ENCODE measurements at regions not wholly inside any gene's neighbourhood (a gene's known extent, or its start where the extent isn't known, plus 50 kb on each side); places are given as distances from the start of the nearest gene placed in this dataset.

GRCh38 chr19:30673336-30673735 is 301.2 kb downstream of the ZNF536 start:
- DNase-seq, result no peak

- no peak for DNase-seq
Measured at GRCh38 chr19:30672926-30673325, 300.7 kb downstream of the ZNF536 start.

- no peak for DNase-seq
Measured at GRCh38 chr19:30671622-30672051, 299.5 kb downstream of the ZNF536 start.

DNA sequence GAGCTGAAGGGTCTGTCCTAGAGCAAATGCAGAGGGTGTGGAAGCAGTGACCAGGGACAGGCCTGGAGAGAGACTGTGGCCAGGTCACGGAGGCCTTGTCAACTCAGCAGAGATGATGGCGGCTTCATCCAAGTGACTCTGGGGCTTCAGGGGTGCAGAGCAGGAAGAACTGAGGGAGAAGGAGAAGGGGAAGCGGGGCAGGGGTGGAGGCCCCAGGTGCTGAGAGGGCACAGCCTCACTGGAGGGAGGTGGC is 299.1 kb downstream of the ZNF536 start:
- DNase-seq, result no peak

DNA sequence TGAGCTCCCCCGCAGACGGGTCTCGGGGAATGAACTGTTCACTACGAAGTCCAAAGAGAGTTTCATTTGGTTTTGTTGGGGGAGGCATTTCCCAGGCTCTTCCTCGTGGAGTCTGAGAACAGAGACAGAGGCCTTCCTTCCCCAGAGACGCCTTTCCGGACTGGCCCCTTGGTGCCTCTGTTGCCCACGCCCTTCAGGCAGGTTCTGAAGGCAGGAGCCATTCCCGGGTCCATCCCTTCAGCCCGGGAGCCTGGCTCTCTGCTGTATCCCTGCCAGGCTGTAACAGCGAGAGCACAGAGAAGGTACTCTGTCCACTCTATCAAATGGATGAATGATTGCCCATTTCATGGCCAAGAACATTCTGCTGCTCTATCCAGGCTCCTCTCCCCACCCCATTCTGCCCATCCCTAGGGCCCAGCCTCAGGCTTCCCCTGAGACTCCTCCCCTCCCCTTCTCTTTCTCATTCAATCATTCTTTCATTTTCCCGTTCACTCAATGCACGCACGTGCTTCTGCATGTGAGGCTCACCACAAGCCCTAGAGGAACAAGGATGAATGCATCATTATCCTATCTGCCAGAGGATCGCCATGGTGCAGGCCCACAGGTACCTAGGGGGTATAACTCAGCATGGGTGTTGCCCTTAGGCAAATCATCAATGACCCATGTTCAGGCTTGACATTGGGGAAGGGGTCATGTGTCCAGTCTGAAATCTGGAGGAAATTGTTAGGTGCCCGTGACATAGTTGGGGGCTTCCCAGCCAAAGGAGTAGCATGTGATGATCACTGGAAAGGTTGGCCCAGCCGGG is 298.6 kb downstream of the ZNF536 start:
- DNase-seq, result no peak

DNA sequence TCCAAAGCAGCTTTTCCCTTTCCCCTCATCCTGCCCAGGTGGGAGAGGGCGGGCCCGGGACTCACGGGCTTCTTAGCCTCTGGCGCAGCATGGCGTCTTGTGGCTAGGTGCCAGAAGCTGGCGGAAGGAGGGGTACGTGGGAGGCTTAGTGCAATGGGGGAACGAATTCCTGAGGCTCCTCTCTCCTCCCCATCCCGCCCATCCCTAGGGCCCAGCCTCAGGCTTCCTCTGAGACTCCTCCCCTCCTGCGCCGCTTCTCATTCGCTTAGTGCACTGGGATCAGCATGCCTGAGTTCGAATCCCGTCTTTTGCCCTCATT is 297.8 kb downstream of the ZNF536 start:
- DNase-seq, result no peak

- DNase-seq, result peak; percentile 65
Measured at GRCh38 chr19:30669329-30670010, 297.3 kb downstream of the ZNF536 start.

DNA sequence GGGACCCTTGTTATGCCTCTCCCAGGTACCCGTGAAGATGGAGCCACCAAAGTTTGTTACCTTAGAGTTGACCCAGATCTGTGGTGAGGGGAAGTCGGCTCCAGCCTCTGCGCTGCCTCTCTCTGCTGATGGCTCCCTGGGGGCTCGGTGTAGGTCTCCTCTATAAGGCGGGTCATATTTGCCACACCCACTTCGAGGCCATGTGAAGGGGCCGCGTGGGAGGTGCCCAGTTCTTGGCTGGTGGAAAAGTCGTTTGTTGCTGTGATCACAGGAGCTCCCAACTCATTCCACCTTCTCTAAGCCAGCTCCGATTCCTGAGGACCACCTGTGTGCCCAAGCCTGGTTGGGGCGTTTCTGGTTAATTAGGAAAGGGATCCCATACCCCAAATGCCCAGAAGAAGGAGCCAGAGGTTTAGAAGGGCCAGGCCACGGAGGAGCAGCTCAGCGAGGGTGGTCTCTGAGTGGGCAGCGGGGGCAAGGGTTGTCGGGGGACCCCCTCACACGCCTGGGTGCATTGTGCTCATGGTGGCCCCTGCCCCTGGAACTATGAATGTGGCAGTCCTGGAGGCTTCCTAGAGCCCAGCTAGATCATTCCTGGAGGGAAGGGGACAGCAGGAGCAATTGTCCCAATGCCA is 296.5 kb downstream of the ZNF536 start:
- no peak for DNase-seq

DNA sequence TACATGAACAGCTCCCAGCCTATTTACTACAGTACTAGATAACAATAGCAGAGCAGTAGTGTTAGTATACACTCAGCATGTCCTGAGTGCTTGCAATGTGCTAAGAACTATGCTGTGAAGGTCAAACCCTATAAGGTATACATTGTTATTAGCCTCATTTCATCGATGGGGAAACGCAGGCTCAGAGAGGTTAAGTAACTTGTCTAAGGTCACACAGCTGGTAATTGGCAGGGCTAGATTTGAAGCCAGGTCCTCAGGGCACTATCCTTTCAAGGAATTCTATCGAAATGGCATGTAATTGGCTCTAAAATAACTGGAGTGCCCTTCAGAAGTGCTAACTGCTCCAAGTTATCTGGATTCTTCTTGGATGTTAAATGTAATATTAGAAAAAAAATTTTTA is 295.6 kb downstream of the ZNF536 start:
- no peak for DNase-seq

- no peak for DNase-seq
Measured at GRCh38 chr19:30667227-30667626, 295.0 kb downstream of the ZNF536 start.

GRCh38 chr19:30666301-30666803 is 294.2 kb downstream of the ZNF536 start:
- peak; percentile 52 for DNase-seq

DNA sequence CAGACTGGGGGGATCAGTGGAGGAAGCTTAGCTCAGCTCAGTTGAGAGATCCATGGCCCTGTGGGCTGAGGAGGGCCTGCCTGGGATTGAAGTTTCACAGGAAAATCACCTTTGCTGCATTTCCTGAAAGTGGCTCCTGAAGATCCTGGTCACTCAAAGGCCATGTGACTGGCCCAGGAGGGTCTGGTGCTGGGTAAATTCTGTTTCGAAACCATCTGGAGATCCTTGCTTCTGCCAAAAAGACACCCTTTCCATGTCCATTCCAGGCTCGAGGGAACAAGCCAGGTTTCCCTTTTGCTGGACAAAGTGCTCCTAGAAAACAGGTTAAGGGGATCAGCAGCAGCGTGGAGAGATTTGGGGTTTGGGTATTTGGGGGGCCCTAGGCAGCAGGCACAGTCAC is 293.3 kb downstream of the ZNF536 start:
- DNase-seq, result no peak

GRCh38 chr19:30663611-30664174 is 291.5 kb downstream of the ZNF536 start:
- DNase-seq, result no peak

- no peak for DNase-seq
Measured at GRCh38 chr19:30662211-30662861, 290.2 kb downstream of the ZNF536 start.

- no peak for DNase-seq
Measured at GRCh38 chr19:30659638-30660037, 287.5 kb downstream of the ZNF536 start.

DNA sequence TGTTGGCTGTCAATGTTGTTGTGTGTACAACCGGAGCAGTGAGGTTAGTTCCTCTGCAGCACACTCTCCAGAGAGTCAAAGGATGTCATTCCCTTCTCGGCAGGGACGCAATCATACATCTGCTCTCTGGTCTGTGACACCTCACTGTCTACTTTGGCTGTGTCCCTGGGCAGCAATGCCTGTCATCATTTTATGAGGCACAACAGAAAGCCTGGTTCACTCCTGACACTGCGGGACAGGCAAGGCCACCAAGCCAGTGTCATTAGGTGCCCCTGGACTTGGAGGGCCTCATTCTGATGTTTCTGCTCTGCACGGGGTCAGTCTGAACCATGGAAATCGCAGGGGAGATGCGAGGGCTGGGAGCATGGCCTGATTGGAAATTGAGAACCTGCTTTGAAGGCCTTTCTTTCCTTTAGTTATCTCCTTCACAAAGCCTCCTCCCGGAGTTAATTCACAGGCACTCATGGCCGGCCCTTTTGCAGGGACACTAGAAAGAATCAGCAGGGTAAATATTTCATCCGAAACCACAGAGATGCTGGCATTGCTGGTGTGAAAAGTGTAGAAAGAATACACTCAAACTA is 284.4 kb downstream of the ZNF536 start:
- DNase-seq, result no peak

GRCh38 chr19:30653646-30654386 is 281.6 kb downstream of the ZNF536 start:
- no peak for DNase-seq

DNA sequence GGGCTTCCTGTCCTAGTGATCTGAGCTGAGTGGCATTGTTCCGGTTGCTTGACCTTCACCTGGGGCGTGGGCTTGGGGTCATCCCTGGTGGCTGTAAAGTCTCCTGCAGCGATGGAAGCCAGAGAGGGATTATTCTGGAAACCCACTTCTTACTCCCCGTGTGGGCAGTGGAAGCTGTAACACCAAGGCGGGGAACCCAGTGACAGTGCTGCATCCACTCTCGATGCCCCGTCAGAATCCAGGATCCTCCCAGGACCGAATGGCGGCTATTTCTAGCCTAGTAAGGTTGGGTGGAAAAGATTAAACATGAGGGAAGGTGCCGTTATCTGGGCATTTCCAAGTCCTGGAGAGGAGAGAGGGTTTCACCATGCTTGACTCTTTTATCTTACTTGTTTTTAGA is 280.6 kb downstream of the ZNF536 start:
- no peak for DNase-seq

DNA sequence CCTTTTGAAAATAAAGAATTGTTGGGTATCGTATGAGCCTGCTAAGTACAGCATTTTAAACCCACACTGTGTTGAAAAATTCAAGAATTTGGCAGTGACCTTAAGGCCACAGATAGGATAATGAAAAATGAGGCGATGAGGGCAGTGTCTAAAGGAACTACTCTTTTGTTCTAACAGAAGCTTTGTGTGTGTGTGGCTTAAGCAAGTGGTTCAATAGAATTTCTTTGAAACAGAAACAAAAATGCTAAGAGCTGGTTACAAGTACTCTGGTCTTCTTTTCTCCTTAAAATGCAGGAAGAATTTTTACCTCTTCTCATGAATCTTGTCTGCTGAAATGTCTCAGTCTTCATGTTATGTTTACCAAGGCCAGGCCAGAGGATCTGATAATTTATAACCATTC is 279.5 kb downstream of the ZNF536 start:
- no peak for DNase-seq

DNA sequence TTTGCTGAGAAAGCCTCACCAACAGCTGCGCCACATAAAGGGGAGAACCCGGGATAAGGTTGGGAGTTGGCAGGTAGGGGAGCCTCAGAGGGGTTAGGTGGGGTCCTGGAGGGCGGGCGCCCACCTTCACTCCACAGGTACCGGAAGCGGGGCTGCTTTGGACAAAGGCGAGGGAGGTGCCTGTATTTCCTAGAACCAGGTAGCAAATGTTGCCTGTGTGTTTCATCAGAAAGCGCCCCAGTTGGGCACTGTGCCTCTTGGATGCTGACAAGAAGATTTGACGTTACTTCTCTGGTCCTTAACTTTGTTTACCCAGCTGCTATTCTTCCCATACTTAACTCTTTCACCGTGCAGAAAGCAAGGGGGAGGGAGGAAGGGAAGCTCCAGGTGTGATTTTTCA is 278.9 kb downstream of the ZNF536 start:
- DNase-seq, result no peak

DNA sequence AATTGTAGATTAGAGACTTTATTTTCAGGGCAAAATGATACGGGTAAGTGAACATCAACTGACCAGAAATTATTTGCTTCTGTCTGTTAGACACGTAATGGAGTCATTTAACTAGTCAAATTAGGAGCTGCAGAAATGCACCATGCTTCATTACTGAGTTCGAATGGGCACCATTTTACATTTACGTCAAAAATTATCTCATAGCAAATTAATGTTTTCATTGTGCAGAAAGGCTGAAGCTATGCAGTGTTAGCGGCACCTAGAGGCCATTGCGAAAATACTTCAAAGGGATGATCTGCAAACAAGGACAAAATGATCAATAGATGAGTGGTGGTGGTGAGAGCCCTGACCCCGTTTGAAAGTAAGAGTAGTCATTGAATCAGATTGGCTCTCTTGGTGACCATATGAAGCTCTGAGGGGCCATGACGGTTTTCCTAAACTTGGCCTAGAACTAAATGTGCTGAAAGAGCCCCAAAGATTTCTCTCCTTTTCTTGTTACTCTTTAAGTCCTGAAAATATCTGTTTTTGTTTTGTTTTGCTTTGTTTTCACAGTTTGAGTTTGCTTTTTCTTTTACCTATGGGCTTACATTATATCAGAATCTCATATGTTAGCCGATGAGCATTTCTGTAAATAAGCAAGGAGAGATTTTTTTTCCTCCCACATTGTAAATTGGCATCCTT is 277.9 kb downstream of the ZNF536 start:
- peak; percentile 72 for DNase-seq
